Fibroblast of skin of scalp (primary cell): ENCODE measurements at regions not wholly inside any gene's neighbourhood (a gene's known extent, or its start where the extent isn't known, plus 50 kb on each side); places are given as distances from the start of the nearest gene placed in this dataset.

Experiments used
- DNase-seq: peaks from one replicate; pipeline ENCODE4 v3.0.0-alpha.2; 2013

DNA sequence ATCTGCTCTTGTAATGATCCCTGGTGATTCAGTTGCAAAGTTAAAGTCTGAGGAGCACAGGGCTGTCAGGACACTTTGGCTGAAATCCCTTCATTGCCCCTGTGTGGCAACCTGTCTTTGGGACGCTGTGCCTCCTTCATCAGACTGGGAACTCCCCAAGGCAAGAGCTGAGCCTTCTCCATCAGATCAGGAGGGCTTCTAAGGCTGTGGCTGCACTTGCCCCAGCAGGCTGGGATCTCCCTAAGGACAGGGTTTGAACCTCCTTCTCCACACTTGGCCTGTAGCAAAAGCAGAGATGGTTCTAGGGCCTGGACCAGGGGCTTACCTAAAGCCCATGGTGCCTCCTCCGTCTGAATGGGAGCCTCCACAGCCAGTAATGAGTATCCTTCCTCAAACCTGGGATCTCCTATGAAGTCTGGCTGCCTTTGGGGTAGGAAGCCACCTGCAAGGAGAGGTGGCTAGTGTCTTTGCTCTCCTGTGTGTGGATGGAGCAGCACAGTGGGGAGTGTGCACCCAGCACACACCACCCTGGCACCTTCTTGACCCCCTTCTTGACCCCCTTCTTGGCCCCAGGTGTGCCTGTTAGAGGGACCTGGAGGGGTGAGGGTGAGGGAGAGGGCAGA is 79.0 kb upstream of the NKD1 start:
- no peak for DNase-seq

DNA sequence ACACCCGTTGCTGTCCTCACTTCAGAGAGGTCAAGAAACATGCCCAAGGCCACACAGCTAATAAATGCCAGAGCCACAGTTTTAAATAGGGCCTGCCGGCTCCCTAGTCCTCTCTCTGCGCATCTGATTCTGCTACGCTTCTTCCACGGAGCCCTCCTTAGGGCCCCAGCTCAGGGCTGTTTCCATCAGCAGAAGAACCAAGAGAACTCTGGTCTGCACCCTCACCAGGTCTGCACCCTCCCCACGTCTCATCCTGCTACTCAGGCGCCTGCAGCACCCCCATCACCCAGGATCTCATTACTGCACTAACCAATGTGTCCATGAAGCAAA is 79.5 kb upstream of the NKD1 start:
- no peak for DNase-seq

DNA sequence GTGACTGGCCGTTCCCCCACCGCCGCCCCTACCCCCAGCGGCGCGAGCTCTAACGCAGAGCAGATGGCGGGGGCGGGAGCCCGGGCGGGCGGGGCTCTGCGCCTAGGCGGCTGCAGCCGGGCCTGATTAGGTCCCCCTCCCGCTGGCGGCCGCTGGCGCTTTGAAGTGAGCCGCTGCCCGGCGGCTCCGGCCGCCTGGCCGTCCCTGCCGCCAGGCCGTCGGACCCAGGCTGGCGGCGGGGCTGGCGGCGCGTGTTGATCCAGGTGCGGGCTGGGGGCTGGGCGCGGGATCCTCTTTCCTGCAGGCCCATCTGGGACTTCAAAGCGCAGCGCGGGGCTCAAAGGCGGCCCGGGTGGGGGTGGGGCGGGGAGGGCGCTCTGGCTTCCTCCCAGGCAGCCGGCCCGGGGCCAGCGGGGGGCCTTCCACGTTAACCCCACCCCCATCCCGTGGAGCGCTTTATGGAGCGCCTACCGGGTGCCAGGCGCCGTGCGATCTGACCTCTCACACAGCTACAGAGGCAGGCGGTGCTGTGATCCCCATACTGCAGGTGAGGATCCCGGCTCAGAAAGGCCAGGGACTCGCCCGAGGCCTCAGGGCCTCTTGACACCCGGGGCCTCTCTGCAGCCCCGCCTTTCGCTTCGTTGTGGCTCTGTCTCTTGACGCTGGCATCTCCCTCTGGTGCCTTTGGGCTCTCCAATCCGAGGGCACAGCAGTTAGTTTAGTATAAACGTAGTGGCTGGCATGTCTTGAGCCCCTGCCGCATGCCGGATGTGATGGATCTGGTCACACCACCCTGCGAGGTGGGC is 80.0 kb upstream of the NKD1 start:
- peak; percentile 22 for DNase-seq

DNA sequence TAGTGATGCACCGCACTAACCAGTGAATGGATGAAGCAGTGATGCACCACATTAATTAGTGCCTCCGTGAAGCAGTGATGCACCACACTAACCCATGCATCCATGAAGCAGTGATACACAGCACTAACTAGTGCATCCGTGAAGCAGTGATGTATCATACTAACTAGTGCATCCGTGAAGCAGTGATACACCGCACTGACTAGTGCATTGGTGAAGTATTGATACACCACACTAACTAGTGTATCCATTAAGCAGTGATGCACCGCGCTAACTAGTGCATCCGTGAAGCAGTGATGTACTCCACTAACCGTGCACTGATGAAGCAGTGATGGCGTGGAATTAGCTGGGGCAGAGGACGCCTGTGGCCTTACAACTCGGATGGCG is 80.6 kb upstream of the NKD1 start:
- no peak for DNase-seq

DNA sequence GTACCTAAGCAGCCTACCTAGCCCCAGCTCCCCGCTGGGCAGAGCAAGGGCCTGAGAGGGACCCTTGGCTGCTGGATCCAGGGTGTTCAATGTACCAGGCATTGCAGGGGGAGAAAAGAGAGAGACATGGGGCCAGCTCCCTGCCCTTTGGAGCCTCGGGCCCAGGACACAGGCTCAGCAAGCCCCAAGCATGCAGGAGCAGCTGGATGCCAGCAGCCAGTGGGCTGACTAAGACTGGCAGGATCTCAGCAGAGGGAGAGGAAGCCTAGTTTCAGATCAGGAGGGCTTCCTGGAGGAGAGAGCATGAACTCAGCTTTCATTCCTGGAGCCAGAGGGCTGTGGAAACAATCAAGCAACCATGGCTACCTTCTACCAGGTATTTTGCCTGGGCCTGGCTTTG is 82.0 kb upstream of the NKD1 start:
- DNase-seq = no peak

DNA sequence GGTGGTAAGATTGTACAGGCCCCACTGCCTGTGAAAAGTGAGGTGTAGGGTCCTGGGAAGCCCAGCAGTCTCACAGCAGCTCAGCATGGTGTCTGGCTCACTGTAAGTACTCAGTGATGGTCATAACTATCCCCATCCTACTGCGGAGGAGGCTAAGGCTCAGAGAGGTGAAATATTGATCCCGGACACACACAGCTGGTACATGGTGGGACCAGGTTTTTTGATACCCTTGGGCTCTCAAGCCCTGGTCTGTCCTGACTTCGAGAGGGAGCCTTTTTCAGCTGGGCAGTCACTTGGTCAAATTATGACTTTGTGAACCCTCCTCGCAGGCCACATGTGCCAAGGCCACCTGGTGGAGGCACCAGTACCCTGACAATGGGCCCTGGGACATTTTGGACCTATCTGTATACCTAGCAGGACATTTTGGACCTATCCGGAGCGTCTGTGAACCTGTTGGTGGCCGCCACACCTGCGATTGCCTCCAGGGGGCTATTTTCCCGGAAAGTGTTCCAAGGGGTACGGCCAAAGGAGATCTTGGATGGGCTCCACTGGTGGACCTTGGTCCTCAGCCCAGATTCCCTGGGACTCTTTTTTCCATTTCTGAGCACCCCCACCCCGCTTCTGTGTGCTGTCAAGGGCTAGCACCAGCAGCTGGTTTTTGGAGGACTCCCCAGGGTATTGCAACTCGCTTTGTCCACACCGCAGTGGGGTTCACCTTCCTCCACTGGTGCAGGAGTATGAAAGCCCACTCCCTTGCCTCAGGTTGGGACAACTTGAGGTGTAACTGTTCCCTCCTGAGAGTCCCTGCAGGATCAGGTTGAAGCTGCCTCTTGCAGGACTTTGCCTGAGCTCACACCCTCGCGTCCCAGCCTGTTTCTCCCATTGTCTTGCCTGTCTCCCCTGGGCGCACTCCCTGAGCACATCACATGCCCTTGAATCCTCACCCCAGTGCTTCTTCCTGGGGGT is 83.6 kb upstream of the NKD1 start:
- no peak for DNase-seq

DNA sequence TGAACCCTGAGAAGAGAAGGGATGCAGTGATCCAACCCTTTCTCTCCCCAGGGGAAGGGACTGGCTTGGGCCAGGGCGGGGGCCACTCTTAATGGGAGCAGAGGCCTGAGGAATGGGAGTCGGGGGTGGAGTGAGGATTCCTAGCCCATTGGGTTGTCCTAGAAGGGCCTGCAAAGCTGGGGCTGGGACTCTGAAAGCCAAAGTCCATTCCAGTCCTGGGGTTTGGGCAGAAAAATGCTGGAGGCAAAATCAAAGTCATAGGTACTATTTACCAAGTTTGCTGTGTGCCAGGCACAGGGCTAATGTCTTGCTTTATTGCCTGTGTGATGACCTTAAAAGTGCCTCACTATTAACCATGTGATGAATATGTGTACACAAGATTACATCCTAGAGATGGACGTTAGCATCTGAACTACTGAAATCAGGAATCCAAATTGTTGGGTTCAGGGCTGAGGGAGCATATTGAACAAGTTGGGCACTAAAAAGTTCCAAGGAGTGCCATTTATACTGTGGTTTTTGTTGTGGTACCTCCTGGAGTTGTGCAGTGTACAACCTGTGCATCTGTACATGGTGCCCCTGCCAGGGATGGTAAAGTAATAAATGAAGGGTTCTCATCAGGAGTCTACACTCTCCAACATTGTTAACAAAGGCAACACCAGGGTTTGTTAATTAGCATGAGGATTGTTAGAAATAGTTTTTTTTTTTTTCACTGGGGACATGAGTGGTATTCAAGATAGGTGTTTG is 84.4 kb upstream of the NKD1 start:
- DNase-seq = no peak

DNA sequence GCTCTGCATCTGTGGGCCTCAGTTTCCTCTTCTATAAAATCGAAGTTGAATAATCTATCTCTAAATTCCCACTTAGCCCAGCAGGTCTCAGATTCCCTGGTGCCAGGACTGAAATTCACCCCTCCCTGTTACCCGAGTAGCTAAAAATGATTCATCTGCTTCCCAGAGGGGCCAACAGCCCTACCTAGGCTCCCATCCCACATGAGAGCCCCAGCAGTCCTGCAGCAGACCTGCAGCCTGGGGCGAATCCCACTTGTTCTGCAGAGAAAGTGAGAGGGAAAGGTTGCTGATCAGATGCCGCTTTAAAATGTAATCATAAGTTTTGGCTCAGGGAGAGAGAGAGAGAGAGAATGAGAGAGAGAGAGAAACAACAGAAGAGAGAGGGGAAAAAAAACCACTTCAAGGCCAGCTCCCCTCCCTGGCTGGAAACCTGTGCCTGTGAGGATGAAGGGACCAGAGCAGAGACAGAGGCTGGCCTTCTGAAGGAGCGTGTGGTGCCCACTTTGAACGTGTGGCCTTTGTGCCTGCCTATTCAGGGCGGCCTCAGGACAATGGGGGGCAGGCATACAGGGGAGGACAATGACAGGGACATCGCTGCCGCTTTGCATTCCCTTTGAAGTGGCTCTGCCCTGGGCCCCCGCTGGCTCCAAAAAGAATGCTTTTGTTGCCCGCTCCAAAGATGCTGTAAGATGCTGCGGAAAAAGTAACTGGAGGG is 85.2 kb upstream of the NKD1 start:
- DNase-seq = no peak

DNA sequence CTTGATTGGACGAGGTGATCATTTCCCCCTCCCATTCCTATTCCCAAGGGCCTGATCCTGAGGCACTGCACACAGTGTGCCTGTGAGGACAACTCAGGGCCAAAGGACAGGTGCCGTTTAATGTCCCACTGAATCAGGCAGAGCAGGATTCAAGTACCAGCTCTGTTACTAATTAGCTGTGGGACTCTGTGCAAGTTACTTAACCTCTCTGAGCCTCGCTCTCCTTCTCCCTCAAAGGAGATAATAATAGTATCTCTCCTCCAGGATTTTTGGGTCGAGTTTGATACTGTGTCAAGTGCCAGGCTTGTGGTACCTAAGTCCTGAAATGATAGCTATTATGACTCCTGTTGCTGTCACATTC is 86.8 kb upstream of the NKD1 start:
- DNase-seq = no peak

DNA sequence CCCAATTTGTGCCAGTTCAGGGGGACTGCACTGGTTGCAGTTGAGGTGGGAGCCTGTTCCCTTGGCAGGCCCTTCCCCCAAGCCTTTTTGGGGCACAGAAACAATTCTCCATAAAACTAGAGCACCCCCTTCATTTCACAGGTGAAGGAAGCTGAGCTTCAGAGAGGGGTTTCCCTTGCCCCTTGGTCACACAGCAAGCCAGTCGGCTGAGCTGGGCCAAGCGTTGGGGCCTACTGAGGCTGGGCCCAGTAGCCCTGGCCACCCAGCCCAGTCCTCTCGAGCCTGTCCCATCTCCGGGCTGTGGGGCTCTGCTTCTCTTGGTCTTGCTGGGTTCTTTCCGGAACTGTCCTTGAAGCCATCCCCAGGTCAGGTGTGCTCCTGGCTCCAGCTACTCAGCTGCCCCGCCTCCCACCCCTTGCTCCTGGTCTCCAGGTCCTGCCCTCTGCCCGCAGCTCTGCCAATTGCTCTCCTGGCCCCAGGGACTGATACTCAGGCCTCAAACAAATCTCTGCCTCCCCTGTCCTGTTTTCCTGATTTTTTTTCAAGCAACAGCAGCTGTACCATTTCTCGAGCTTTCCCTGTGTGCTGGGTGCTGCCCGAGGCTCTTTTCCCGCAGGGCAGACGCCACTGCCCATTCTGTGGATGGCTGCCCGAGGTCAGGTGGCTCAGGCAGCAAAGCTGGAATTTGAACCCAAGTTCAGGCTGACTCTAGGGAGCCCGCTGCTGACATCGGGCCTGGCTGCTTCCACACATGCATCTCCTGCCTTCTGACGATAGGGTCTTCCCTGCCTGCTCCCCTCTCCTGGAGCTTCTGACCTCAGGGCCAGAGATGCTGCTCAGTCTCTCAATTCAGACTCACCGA is 87.4 kb upstream of the NKD1 start:
- DNase-seq = no peak

DNA sequence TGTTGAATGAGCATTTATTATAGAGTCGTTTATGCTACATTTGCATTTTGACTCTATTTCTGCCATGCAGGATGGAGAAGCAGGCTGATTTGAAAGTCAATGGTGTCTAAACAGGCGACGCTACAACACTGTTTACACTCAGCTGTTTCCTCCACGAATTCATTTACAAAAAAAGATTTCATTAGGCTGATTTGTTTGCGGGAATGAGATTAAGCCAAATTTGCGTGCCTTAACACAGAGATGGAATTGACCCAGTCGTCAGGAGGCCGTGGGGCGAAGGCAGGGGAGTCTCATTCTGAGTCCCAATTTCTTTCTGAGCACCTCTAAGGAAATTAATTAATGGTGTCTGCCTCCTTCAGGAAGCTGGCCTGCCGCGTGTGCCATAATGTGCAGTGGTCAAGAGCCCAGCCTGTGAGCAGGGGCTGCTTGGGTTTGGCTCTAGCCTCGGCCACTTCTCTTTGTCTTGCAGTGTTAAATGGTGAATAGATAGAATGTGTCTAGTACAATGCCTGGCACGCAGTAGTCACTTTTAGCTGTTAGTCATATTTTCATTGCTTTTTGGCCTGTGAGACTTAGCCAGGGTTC is 88.6 kb upstream of the NKD1 start:
- no peak for DNase-seq

DNA sequence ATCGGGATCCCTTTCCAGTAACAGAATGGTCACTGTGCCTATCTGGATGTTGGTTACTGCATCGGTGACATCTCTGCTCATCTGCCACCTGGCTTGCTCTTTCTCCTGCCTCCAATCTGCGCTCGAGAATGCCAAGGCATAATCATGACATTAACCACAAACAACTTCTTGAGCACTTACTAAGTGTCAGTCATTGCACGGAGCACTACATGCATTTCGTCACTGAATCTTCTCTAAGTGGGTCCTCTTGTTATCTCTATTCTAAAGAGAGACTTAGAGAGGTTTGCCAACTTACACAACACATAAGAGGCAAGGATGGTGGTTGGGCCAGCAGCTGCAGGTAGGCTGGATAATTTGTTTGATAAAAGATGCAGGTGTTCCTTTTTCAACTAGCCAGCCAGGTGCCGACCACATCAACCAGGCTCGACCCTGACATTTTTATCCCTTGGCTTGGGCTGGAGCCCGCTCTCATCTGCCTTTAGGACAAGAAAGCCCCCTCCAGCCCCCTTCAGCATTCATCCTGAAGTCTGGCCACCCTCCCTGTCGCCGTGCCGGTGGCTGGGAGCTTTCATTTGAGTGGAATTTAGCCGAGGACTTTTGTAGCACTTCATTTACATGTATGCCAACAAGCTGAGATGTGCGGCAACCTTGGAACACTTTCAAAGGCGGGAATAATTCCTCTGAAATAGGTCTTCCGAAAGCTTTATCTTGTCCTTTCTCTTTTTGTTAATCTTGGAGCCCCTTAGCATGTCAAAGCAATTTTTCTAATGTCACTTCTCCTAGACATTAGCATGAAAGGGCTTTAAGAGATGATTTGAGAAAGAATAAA is 89.3 kb upstream of the NKD1 start:
- DNase-seq = no peak

DNA sequence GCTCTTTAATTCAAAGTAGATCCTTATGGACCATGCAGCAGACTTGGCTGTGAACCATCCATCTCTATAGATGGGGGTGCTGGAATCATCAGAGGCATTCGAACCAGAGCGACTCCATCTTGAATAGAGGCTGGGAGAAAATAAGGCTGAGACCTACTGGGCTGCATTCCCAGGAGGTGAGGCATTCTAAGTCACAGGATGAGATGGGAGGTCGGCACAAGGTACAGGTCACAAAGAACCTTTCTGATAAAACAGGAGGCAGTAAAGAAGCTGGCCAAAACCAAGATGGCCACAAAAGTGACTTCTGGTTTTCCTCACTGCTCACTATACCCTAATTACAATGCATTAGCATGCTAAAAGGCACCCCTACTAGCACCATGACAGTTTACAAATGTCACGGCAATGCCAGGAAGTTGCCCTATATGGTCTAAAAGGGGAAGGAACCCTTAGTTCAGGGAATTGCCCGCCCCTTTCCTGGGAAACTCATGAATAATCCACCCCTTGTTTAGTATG is 89.2 kb upstream of the BRD7 start:
- no peak for DNase-seq

DNA sequence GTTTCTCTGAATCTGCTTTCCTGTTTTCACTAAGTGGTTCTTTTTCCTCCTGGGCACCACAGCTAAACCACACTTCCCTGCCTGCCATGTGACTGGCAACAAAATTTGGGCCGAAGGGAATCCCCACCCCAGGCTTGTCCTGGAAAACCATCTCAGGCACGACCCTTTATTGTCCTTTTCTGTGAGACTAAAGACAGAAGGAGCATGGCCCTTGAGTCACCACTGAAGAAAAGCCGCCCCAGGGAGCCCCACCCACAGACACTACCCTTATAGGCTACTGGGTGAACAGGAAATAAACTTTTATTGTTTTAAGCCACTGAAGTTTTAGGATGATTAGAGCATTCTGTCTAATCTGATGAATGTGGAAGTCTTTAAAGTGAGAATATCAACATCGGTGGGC is 88.6 kb upstream of the BRD7 start:
- DNase-seq = no peak

DNA sequence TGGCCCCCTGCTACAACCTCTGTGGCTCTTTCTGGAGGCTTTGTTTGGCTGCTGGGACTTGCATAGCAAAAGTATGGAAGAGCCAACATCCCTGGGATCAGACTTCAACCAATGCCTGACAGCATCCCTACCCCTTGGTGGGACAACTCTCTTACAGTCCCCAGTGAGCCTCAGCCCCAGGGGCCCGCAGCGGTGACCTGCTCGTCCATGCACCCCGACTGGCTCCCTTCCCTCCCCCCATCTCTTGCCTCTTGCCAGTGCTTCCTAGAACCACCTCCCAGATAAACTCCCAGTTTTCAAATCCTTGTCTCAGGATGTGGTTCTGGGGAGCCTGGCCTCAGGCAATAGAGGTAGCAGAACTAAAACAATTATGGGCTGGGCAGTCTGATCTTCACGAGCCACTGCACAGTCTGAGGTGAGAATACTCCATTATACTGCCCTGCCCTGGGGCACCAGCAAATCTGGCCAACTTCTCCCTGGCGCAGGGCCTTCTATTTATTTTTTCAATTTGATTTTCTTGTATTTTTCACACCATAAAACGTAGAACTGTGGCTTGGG is 86.6 kb upstream of the BRD7 start:
- no peak for DNase-seq

DNA sequence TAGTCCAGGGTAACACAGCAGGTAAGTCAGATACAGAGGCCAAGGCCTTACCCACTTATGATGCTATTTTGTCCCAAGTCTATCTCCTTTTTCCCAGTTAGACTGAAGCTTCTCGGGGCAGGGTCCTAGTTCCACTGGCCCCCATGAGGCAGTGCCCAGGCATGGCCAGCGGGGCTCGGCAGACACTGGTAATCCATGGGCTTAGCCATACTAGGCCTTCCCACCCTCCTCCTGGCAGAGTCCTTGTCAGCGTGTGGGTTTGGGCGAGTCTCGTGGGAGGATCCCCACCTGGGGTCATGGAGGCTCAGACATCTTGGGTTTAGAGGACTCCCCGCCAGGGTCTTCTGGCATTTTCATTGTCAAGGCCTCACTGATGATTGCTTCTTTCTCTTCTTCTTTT is 84.7 kb upstream of the BRD7 start:
- DNase-seq = no peak

DNA sequence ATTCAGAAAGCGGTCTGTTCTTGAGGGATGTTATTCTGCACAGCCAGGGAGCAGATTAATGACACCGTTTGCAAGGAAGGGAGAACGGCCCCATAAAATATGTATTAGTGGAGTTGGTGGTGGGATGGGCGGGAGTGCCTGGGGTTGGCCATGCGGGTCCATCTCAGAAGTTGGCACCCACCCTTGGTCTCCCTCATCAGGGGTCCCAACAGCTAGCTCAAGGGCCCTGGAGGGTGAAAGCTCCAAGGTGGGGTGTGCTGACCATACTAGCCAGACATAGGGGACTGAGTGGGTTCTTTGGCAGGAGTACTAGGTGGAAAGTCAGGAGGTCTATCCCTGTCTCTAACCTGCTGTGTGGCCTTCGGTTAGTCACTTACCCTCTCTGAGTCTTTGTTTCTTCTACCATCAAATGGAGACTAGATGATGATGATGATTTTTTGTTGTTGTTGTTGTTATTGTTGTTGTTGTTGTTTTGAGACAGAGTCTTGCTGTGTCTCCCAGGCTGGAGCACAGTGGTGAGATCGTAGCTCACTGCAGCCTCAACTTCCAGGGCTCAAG is 83.2 kb upstream of the BRD7 start:
- no peak for DNase-seq

DNA sequence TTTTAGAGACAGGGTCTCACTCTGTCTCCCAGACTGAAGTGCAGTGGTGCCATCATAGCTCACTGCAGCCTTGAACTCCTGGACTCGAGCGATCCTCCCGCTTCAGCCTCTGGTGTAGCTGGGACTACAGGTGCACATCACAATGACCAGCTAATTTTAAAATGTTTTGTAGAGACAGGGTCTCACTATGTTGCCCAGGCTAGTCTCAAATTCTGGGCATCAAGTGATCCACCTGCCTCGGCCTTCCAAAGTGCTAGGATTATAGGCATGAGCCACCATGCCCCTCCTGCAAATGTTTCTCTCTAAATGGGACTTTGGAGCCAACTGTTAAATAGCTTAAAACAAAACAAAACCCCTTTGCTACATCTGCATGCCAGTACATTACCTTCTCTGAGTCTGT is 82.2 kb upstream of the BRD7 start:
- no peak for DNase-seq

DNA sequence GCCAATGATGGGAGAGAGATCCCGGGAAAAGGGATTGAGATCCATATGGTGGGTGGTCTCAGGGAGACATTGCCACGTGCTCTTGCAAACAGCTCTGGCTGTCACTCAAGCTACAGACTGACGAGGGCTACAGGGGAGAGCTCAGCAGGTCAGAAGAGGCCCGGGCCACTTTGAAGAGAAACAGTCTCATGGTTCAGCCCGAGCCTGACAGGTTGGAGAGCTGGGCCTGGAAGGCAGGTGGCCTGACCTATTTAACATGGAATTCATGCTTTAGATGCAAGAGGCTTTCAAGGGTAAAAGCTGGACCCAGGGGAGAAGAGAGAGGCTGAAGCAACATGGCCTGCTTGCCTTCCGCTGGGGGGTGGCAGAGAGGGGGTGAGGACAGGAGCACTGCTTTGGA is 81.0 kb upstream of the BRD7 start:
- DNase-seq = no peak
